MG63 (cell line): ENCODE measurements at regions not wholly inside any gene's neighbourhood (a gene's known extent, or its start where the extent isn't known, plus 50 kb on each side); places are given as distances from the start of the nearest gene placed in this dataset.

Experiments
- DNase-seq: peaks from one replicate; pipeline ENCODE4 v3.0.0-alpha.2; 2020
- H3K27me3 ChIP-seq: fragments of 250-450 bp; sonication (Bioruptor Pico); 2 replicates; pipeline ENCODE4 v1.5.1; 2020; ENCODE audit warnings: mild to moderate bottlenecking, moderate library complexity
- H3K36me3 ChIP-seq: fragments of 250-450 bp; sonication (Bioruptor Pico); 2 replicates; pipeline ENCODE4 v1.5.1; 2020; ENCODE audit warnings: mild to moderate bottlenecking, moderate library complexity
- H3K4me3 ChIP-seq: fragments of 250-450 bp; sonication (Bioruptor Pico); 2 replicates; pipeline ENCODE4 v1.5.1; 2020; ENCODE audit warnings: mild to moderate bottlenecking, moderate library complexity
- H3K9me3 ChIP-seq: fragments of 250-450 bp; sonication (Bioruptor Pico); 2 replicates; pipeline ENCODE4 v1.5.1; 2020; ENCODE audit warnings: mild to moderate bottlenecking, moderate library complexity

- no peaks in the 10 kb centered on the region for H3K9me3 ChIP-seq
- peaks cover 2% of the 10 kb centered on the region; the same call in 1 of the 2 replicates for H3K27me3 ChIP-seq
- H3K4me3 ChIP-seq: no peak overlapping the region
- no peaks in the 10 kb centered on the region for H3K36me3 ChIP-seq
- DNase-seq: no peak
These were observed 321.8 kb upstream of the E2F7 start for GRCh38 chr12:77387214-77387613.

- Histone ChIP-seq H3K9me3 (no peaks in the 10 kb centered on the region), H3K4me3 (no peak overlapping the region), H3K36me3 (no peaks in the 10 kb centered on the region), H3K27me3 (peaks cover 2% of the 10 kb centered on the region; the same call in 1 of the 2 replicates)
- no peak for DNase-seq
These were observed 319.6 kb upstream of the E2F7 start for GRCh38 chr12:77384941-77385340.

GRCh38 chr12:77382096-77382742 lies 316.9 kb upstream of the E2F7 start:
- no peak for DNase-seq
- no peak overlapping the region for H3K4me3 ChIP-seq
- H3K9me3 ChIP-seq: no peaks in the 10 kb centered on the region
- peaks cover under 1% of the 10 kb centered on the region; the same call in 1 of the 2 replicates for H3K27me3 ChIP-seq
- no peaks in the 10 kb centered on the region for H3K36me3 ChIP-seq

GRCh38 chr12:77377622-77378021 lies 312.3 kb upstream of the E2F7 start:
- H3K27me3 ChIP-seq: no peaks in the 10 kb centered on the region
- no peak for DNase-seq
- no peaks in the 10 kb centered on the region for H3K36me3 ChIP-seq
- H3K4me3 ChIP-seq: no peak overlapping the region
- H3K9me3 ChIP-seq: no peaks in the 10 kb centered on the region

- H3K9me3 ChIP-seq: no peaks in the 10 kb centered on the region
- H3K36me3 ChIP-seq: no peaks in the 10 kb centered on the region
- DNase-seq: no peak
- H3K4me3 ChIP-seq: no peak overlapping the region
- no peaks in the 10 kb centered on the region for H3K27me3 ChIP-seq
These were observed 311.7 kb upstream of the E2F7 start for GRCh38 chr12:77377116-77377515.

GRCh38 chr12:77374673-77375072 lies 309.3 kb upstream of the E2F7 start:
- Histone ChIP-seq H3K27me3 (no peaks in the 10 kb centered on the region), H3K4me3 (no peak overlapping the region), H3K36me3 (no peaks in the 10 kb centered on the region), H3K9me3 (no peaks in the 10 kb centered on the region)
- no peak for DNase-seq

GRCh38 chr12:77372494-77372893 lies 307.1 kb upstream of the E2F7 start:
- Histone ChIP-seq H3K4me3 (no peak overlapping the region), H3K36me3 (no peaks in the 10 kb centered on the region), H3K9me3 (peaks cover 4% of the 10 kb centered on the region; the same call in 1 of the 2 replicates), H3K27me3 (no peaks in the 10 kb centered on the region)
- DNase-seq: no peak

- no peaks in the 10 kb centered on the region for H3K27me3 ChIP-seq
- H3K4me3 ChIP-seq: no peak overlapping the region
- DNase-seq: no peak
- H3K9me3 ChIP-seq: peaks cover 4% of the 10 kb centered on the region; the same call in 1 of the 2 replicates
- H3K36me3 ChIP-seq: no peaks in the 10 kb centered on the region
These were observed 306.7 kb upstream of the E2F7 start for GRCh38 chr12:77372026-77372425.

GRCh38 chr12:77368379-77368778 lies 303.0 kb upstream of the E2F7 start:
- Histone ChIP-seq H3K9me3 (peaks cover 4% of the 10 kb centered on the region; the same call in 1 of the 2 replicates), H3K27me3 (no peaks in the 10 kb centered on the region), H3K4me3 (no peak overlapping the region), H3K36me3 (no peaks in the 10 kb centered on the region)
- DNase-seq: no peak

GRCh38 chr12:77366616-77367015 lies 301.2 kb upstream of the E2F7 start:
- no peak for DNase-seq

GRCh38 chr12:77364400-77364799 lies 299.0 kb upstream of the E2F7 start:
- Histone ChIP-seq H3K36me3 (no peaks in the 10 kb centered on the region), H3K27me3 (no peaks in the 10 kb centered on the region), H3K4me3 (no peak overlapping the region), H3K9me3 (peaks cover 4% of the 10 kb centered on the region; the same call in 1 of the 2 replicates)
- DNase-seq: no peak

More at GRCh38 chr12:77366616-77367015, 301.2 kb upstream of the E2F7 start:
- H3K4me3 ChIP-seq: no peak overlapping the region
- H3K27me3 ChIP-seq: no peaks in the 10 kb centered on the region
- H3K36me3 ChIP-seq: no peaks in the 10 kb centered on the region
- peaks cover 4% of the 10 kb centered on the region; the same call in 1 of the 2 replicates for H3K9me3 ChIP-seq

- no peak for DNase-seq
- no peaks in the 10 kb centered on the region for H3K36me3 ChIP-seq
- no peaks in the 10 kb centered on the region for H3K27me3 ChIP-seq
- no peak overlapping the region for H3K4me3 ChIP-seq
- no peaks in the 10 kb centered on the region for H3K9me3 ChIP-seq
These were observed 297.3 kb upstream of the E2F7 start for GRCh38 chr12:77362509-77363210.

- DNase-seq: no peak
- H3K4me3 ChIP-seq: no peak overlapping the region
- no peaks in the 10 kb centered on the region for H3K9me3 ChIP-seq
These were observed 292.3 kb upstream of the E2F7 start for GRCh38 chr12:77357655-77358054.

GRCh38 chr12:77354766-77355362 lies 289.5 kb upstream of the E2F7 start:
- no peaks in the 10 kb centered on the region for H3K36me3 ChIP-seq
- no peak for DNase-seq
- no peak overlapping the region for H3K4me3 ChIP-seq
- no peaks in the 10 kb centered on the region for H3K9me3 ChIP-seq
- no peaks in the 10 kb centered on the region for H3K27me3 ChIP-seq

More at GRCh38 chr12:77357655-77358054, 292.3 kb upstream of the E2F7 start:
- H3K36me3 ChIP-seq: no peaks in the 10 kb centered on the region
- H3K27me3 ChIP-seq: no peaks in the 10 kb centered on the region

- Histone ChIP-seq H3K27me3 (no peaks in the 10 kb centered on the region), H3K9me3 (no peaks in the 10 kb centered on the region), H3K36me3 (no peaks in the 10 kb centered on the region), H3K4me3 (no peak overlapping the region)
- DNase-seq: no peak
These were observed 287.6 kb upstream of the E2F7 start for GRCh38 chr12:77352946-77353345.

- no peak for DNase-seq
- Histone ChIP-seq H3K9me3 (no peaks in the 10 kb centered on the region), H3K36me3 (no peaks in the 10 kb centered on the region), H3K27me3 (no peaks in the 10 kb centered on the region), H3K4me3 (no peak overlapping the region)
These were observed 286.5 kb upstream of the E2F7 start for GRCh38 chr12:77351860-77352259.

- Histone ChIP-seq H3K4me3 (no peak overlapping the region), H3K36me3 (no peaks in the 10 kb centered on the region), H3K27me3 (no peaks in the 10 kb centered on the region), H3K9me3 (no peaks in the 10 kb centered on the region)
- no peak for DNase-seq
These were observed 284.5 kb upstream of the E2F7 start for GRCh38 chr12:77349689-77350370.
